ENCODE measurements at regions not wholly inside any gene's neighbourhood (a gene's known extent, or its start where the extent isn't known, plus 50 kb on each side); places are given as distances from the start of the nearest gene placed in this dataset.

- TF ChIP-seq ATF3 (IDR thresholded peaks at IDR 0.05; ENCODE audit: insufficient read depth, low read depth, low read length) (no peak), PHF8 (conservative IDR thresholded peaks at IDR 0.05; ENCODE audit: low read depth, low read length) (no peak), KDM1A (IDR thresholded peaks at IDR 0.05; ENCODE audit: borderline replicate concordance, low read length) (no peak), RBBP5 (IDR thresholded peaks at IDR 0.05; ENCODE audit: borderline replicate concordance, low read depth, low read length) (no peak), SIX5 (IDR thresholded peaks at IDR 0.05; ENCODE audit: low read depth, low read length) (no peak), SIRT6 (IDR thresholded peaks at IDR 0.05; ENCODE audit: low read length) (no peak), BCL11A (IDR thresholded peaks at IDR 0.05; ENCODE audit: low read depth in 2 of 2, low read length in 2 of 2) (no peak)
Observed at GRCh38 chr1:19564366-19564765, 79.0 kb upstream of the CAPZB start (continued).

Measured in H1 (cell line).